ENCODE measurements at regions not wholly inside any gene's neighbourhood (a gene's known extent, or its start where the extent isn't known, plus 50 kb on each side); places are given as distances from the start of the nearest gene placed in this dataset.

- intact Hi-C loops (cut with DNase I), result no loop called here
- DNase-seq, result no peak
Measured at GRCh38 chr2:207216457-207216856, 50.7 kb upstream of the KLF7 start.

GRCh38 chr2:207217442-207217841 lies 51.7 kb upstream of the KLF7 start:
- DNase-seq, result no peak
- intact Hi-C loops (cut with DNase I), result no loop called here

- DNase-seq, result no peak
Measured at GRCh38 chr2:207219081-207219630, 53.4 kb upstream of the KLF7 start.

GRCh38 chr2:207219676-207220501 lies 54.1 kb upstream of the KLF7 start:
- peak in 3 of 42 donors; percentile 20 to 43 (median 28) for DNase-seq
- intact Hi-C loops (cut with DNase I), result no loop called here

More at GRCh38 chr2:207219081-207219630, 53.4 kb upstream of the KLF7 start:
- intact Hi-C loops (cut with DNase I), result no loop called here

- intact Hi-C loops (cut with DNase I), result no loop called here
Measured at GRCh38 chr2:207221731-207222130, 56.0 kb upstream of the KLF7 start.

GRCh38 chr2:207223051-207223450 lies 57.3 kb upstream of the KLF7 start:
- intact Hi-C loops (cut with DNase I), result no loop called here
- no peak for DNase-seq

More at GRCh38 chr2:207221731-207222130, 56.0 kb upstream of the KLF7 start:
- DNase-seq, result no peak

- intact Hi-C loops (cut with DNase I), result no loop called here
- DNase-seq, result no peak
Measured at GRCh38 chr2:207224381-207224780, 58.6 kb upstream of the KLF7 start.

GRCh38 chr2:207224791-207225482 lies 59.2 kb upstream of the KLF7 start:
- peak in 6 of 42 donors; percentile 12 to 55 (median 36) for DNase-seq
- intact Hi-C loops (cut with DNase I), result loop anchor here (5.0 kb wide), 1 partner anchor 58 kb away; the partner anchor contains the start of gene KLF7

- intact Hi-C loops (cut with DNase I), result loop anchor here (5.0 kb wide), 1 partner anchor 58 kb away; the partner anchor contains the start of gene KLF7
- DNase-seq, result no peak
Measured at GRCh38 chr2:207225773-207226172, 60.0 kb upstream of the KLF7 start.

- DNase-seq, result no peak
- intact Hi-C loops (cut with DNase I), result loop anchor here (5.0 kb wide), 1 partner anchor 59 kb away; the partner anchor contains the start of gene KLF7
Measured at GRCh38 chr2:207226243-207226642, 60.5 kb upstream of the KLF7 start.

GRCh38 chr2:207226671-207227061 lies 60.9 kb upstream of the KLF7 start:
- intact Hi-C loops (cut with DNase I), result loop anchor here (5.0 kb wide), 1 partner anchor 59 kb away; the partner anchor contains the start of gene KLF7
- no peak for DNase-seq

GRCh38 chr2:207227062-207227748 lies 61.5 kb upstream of the KLF7 start:
- intact Hi-C loops (cut with DNase I), result loop anchor here (5.0 kb wide), 1 partner anchor 60 kb away; the partner anchor contains the start of gene KLF7
- DNase-seq, result peak; percentile 48 to 90 (median 73)

GRCh38 chr2:207227749-207228145 lies 62.0 kb upstream of the KLF7 start:
- DNase-seq, result peak in 12 of 42 donors; percentile 4 to 74 (median 40)
- intact Hi-C loops (cut with DNase I), result loop anchor here (5.0 kb wide), 1 partner anchor 60 kb away; the partner anchor contains the start of gene KLF7

GRCh38 chr2:207228402-207228801 lies 62.7 kb upstream of the KLF7 start:
- intact Hi-C loops (cut with DNase I), result loop anchor here (5.0 kb wide), 1 partner anchor 61 kb away; the partner anchor contains the start of gene KLF7
- DNase-seq, result no peak

- no peak for DNase-seq
- intact Hi-C loops (cut with DNase I), result loop anchor here (5.0 kb wide), 1 partner anchor 62 kb away; the partner anchor contains the start of gene KLF7
Measured at GRCh38 chr2:207229161-207229560, 63.4 kb upstream of the KLF7 start.

GRCh38 chr2:207230261-207231105 lies 64.7 kb upstream of the KLF7 start:
- peak in 1 of 42 donors; percentile 59 for DNase-seq
- intact Hi-C loops (cut with DNase I), result no loop called here

- intact Hi-C loops (cut with DNase I), result no loop called here
- peak in 7 of 42 donors; percentile 10 to 75 (median 55) for DNase-seq
Measured at GRCh38 chr2:207231106-207231865, 65.5 kb upstream of the KLF7 start.
